ENCODE measurements at regions not wholly inside any gene's neighbourhood (a gene's known extent, or its start where the extent isn't known, plus 50 kb on each side); places are given as distances from the start of the nearest gene placed in this dataset.

DNA sequence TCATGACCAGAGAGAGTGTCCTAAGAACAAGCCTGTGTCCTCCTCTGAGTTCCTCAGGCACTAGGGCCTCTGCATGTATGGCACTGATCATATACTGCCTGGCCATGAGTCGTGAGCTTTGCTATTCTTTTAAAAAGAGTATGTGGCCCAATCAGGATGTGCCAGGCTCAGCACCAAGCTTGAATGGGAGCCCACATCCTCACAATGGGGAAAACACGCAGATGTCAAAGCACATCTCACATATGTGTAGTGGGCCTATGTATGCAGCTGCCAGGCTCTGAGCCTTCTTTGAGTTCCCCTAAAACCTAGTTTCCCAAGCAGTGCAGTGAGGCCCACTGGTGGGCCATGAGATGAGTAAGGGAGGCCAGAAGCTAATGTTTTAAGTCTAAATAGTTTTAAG lies 69.9 kb upstream of the SLC1A4 start:
- TF ChIP-seq, protein P1, sequence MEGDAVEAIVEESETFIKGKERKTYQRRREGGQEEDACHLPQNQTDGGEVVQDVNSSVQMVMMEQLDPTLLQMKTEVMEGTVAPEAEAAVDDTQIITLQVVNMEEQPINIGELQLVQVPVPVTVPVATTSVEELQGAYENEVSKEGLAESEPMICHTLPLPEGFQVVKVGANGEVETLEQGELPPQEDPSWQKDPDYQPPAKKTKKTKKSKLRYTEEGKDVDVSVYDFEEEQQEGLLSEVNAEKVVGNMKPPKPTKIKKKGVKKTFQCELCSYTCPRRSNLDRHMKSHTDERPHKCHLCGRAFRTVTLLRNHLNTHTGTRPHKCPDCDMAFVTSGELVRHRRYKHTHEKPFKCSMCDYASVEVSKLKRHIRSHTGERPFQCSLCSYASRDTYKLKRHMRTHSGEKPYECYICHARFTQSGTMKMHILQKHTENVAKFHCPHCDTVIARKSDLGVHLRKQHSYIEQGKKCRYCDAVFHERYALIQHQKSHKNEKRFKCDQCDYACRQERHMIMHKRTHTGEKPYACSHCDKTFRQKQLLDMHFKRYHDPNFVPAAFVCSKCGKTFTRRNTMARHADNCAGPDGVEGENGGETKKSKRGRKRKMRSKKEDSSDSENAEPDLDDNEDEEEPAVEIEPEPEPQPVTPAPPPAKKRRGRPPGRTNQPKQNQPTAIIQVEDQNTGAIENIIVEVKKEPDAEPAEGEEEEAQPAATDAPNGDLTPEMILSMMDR (IDR thresholded peaks at IDR 0.05; ENCODE audit: low read length), result no peak
- TF ChIP-seq EZH2 (optimal IDR thresholded peaks at IDR 0.05; ENCODE audit: low read depth, low read length) (no peak), EZH2phosphoT487 (IDR thresholded peaks at IDR 0.05; ENCODE audit: low read length) (no peak)

All from MM.1S (cell line).